ENCODE measurements at regions not wholly inside any gene's neighbourhood (a gene's known extent, or its start where the extent isn't known, plus 50 kb on each side); places are given as distances from the start of the nearest gene placed in this dataset.

- WGBS (ENCODE audit: insufficient coverage), result 83% methylated on average over 2 of the region's 2 CpGs
- TF ChIP-seq CTCF (IDR thresholded peaks at IDR 0.05), result no peak
- H3K27me3 Mint-ChIP-seq (ENCODE audit: low read depth in 2 of 2), result peaks cover 0 to 3% of the 10 kb centered on the region in 2 donors
- H3K27ac ChIP-seq (ENCODE audit: low read length), result no peak overlapping the region
- ATAC-seq (no peak), DNase-seq (no peak)
- no peaks in the 10 kb centered on the region for H3K36me3 ChIP-seq (ENCODE audit: control insufficient read depth, insufficient read depth, low read length)
- no peaks in the 10 kb centered on the region for H3K4me1 ChIP-seq (ENCODE audit: control insufficient read depth, insufficient read depth, low read length)
- H3K9me3 Mint-ChIP-seq, result peaks cover 0 to 2% of the 10 kb centered on the region in 2 donors
- H3K4me3 Mint-ChIP-seq, result no peak overlapping the region
- H3K4me1 Mint-ChIP-seq, result no peaks in the 10 kb centered on the region
- no peaks in the 10 kb centered on the region for H3K27me3 ChIP-seq (ENCODE audit: control insufficient read depth, insufficient read depth, low read length)
- no peak overlapping the region for H3K4me3 ChIP-seq (ENCODE audit: low read length)
- H3K27ac Mint-ChIP-seq, result no peak overlapping the region
- no peaks in the 10 kb centered on the region for H3K36me3 Mint-ChIP-seq
- no peaks in the 10 kb centered on the region for H3K9me3 ChIP-seq (ENCODE audit: control insufficient read depth, insufficient read depth, low read length)
- intact Hi-C loops (cut with micrococcal nuclease), result no loop called here
These were observed 88.0 kb downstream of the EDEM1 start for GRCh38 chr3:5275529-5275928.

GRCh38 chr3:5276934-5277333 lies 89.4 kb downstream of the EDEM1 start:
- Mint-ChIP-seq H3K9me3 (peaks cover 4 to 5% of the 10 kb centered on the region in 2 donors), H3K27me3 (ENCODE audit: low read depth in 2 of 2) (peaks cover 0 to 3% of the 10 kb centered on the region in 2 donors), H3K4me1 (no peaks in the 10 kb centered on the region), H3K27ac (no peak overlapping the region), H3K36me3 (no peaks in the 10 kb centered on the region), H3K4me3 (no peak overlapping the region)
- H3K4me3 ChIP-seq (ENCODE audit: low read length), result no peak overlapping the region
- H3K36me3 ChIP-seq (ENCODE audit: control insufficient read depth, insufficient read depth, low read length), result no peaks in the 10 kb centered on the region
- no peaks in the 10 kb centered on the region for H3K27me3 ChIP-seq (ENCODE audit: control insufficient read depth, insufficient read depth, low read length)
- WGBS (ENCODE audit: insufficient coverage), result 91% methylated on average over 3 of the region's 8 CpGs
- intact Hi-C loops (cut with micrococcal nuclease), result no loop called here
- ATAC-seq, result no peak
- no peak for DNase-seq
- no peaks in the 10 kb centered on the region for H3K9me3 ChIP-seq (ENCODE audit: control insufficient read depth, insufficient read depth, low read length)
- no peaks in the 10 kb centered on the region for H3K4me1 ChIP-seq (ENCODE audit: control insufficient read depth, insufficient read depth, low read length)
- TF ChIP-seq CTCF (IDR thresholded peaks at IDR 0.05), result no peak
- H3K27ac ChIP-seq (ENCODE audit: low read length), result no peak overlapping the region

GRCh38 chr3:5277612-5278236 lies 90.2 kb downstream of the EDEM1 start:
- ATAC-seq (no peak), DNase-seq (no peak)
- no peaks in the 10 kb centered on the region for H3K9me3 ChIP-seq (ENCODE audit: control insufficient read depth, insufficient read depth, low read length)
- H3K4me3 Mint-ChIP-seq, result no peak overlapping the region
- no peak overlapping the region for H3K4me3 ChIP-seq (ENCODE audit: low read length)
- H3K4me1 ChIP-seq (ENCODE audit: control insufficient read depth, insufficient read depth, low read length), result no peaks in the 10 kb centered on the region
- no peaks in the 10 kb centered on the region for H3K27me3 ChIP-seq (ENCODE audit: control insufficient read depth, insufficient read depth, low read length)
- no peak overlapping the region for H3K27ac ChIP-seq (ENCODE audit: low read length)
- H3K27me3 Mint-ChIP-seq (ENCODE audit: low read depth in 2 of 2), result peaks cover 0 to 3% of the 10 kb centered on the region in 2 donors
- H3K36me3 ChIP-seq (ENCODE audit: control insufficient read depth, insufficient read depth, low read length), result no peaks in the 10 kb centered on the region
- 100% methylated on average over 1 of the region's 3 CpGs for WGBS (ENCODE audit: insufficient coverage)
- no peaks in the 10 kb centered on the region for H3K4me1 Mint-ChIP-seq
- intact Hi-C loops (cut with micrococcal nuclease), result no loop called here
- H3K36me3 Mint-ChIP-seq, result no peaks in the 10 kb centered on the region
- peaks cover 8% of the 10 kb centered on the region in 2 donors for H3K9me3 Mint-ChIP-seq
- H3K27ac Mint-ChIP-seq, result no peak overlapping the region
- no peak for TF ChIP-seq CTCF (IDR thresholded peaks at IDR 0.05)

GRCh38 chr3:5278666-5279065 lies 91.2 kb downstream of the EDEM1 start:
- Mint-ChIP-seq H3K27me3 (ENCODE audit: low read depth in 2 of 2) (peaks cover 0 to 3% of the 10 kb centered on the region in 2 donors), H3K4me1 (no peaks in the 10 kb centered on the region), H3K4me3 (no peak overlapping the region), H3K9me3 (peaks cover 8% of the 10 kb centered on the region in 2 donors), H3K36me3 (no peaks in the 10 kb centered on the region), H3K27ac (no peak overlapping the region)
- H3K9me3 ChIP-seq (ENCODE audit: control insufficient read depth, insufficient read depth, low read length), result no peaks in the 10 kb centered on the region
- DNase-seq, result no peak
- no peak overlapping the region for H3K27ac ChIP-seq (ENCODE audit: low read length)
- no peaks in the 10 kb centered on the region for H3K27me3 ChIP-seq (ENCODE audit: control insufficient read depth, insufficient read depth, low read length)
- no peaks in the 10 kb centered on the region for H3K36me3 ChIP-seq (ENCODE audit: control insufficient read depth, insufficient read depth, low read length)
- H3K4me3 ChIP-seq (ENCODE audit: low read length), result no peak overlapping the region
- intact Hi-C loops (cut with micrococcal nuclease), result no loop called here
- no peak for ATAC-seq
- H3K4me1 ChIP-seq (ENCODE audit: control insufficient read depth, insufficient read depth, low read length), result no peaks in the 10 kb centered on the region
- TF ChIP-seq CTCF (IDR thresholded peaks at IDR 0.05), result no peak

All from natural killer cell (primary cell).